GM21390 (cell line): ENCODE measurements at regions not wholly inside any gene's neighbourhood (a gene's known extent, or its start where the extent isn't known, plus 50 kb on each side); places are given as distances from the start of the nearest gene placed in this dataset.
"Not testable (repeated sequence)": the region's sequence is repeated elsewhere in the genome, so short reads cannot be mapped to it uniquely, and the experiment has no call there.

Experiments used
- ATAC-seq: cut with Tn5 transposase; IDR thresholded peaks from one replicate; pipeline ENCODE4 v1.9.1; 2021; ENCODE audit not compliant: unreplicated experiment

DNA sequence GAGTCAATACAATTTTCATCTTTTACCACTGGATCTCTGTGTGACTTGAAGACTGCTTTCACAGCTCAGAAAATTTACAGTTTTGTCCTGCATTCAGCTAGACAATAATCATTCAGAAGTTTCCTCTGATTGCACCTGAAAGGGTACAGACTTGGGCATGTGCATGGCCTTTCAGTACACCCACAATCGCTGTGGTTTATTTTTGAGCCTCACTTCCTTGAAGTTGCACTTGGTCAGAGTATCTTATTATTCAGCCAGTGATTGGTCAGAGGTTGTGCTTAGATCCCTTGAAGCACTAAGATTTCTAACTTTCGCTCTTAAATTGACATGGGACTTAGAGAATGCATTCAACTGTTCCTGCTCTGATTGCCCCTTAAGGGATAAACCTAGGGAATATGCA lies 508.2 kb downstream of the FAM181B start:
- ATAC-seq: no peak

DNA sequence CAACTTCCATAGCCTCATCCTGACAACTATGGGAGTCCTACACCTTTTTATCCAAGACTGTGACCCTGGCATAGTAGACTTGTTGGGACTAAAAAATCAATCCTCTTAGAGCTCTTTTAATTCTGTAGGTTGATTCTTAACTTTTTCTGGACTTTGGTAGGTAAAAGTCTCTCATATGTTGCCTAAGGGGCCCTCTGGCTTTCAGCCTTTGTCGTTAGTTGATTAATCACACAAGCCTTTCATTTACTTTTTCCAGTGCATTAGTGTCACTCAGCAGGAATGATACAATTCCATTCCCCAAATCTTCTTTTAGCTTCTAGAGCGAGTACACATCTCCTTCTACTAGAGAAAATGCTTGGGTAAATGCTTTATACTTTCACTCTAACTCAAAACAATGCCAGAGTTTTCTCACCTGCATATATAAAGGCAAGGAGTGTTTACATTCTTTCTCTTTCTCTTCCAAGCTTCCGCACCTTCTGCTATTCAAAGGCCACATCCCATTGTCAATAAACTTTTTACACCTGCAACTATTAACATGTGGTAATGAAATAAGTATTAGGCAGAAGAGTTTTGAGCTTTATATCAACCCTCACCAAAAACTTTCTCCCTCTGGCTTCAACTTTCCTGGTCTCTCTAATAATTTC lies 516.6 kb downstream of the FAM181B start:
- no peak for ATAC-seq

DNA sequence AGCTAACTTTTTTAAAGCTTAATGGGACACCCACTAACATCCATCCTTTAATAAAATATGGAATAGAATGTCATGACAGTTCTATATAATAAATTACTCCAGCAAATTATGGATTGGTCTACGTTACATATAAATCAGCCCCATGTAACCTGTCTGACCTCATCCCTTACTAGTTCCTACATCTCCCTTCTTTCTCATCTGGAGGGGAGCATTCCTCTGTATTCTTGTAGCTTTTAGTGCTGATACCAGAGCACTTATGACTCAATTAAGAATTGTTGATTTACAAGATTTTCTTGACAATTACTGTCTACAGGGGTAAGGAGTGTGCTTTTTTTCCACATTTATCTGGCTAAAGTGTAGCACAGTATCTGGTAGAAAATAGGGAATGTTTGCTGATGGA lies 523.7 kb downstream of the FAM181B start:
- no peak for ATAC-seq

DNA sequence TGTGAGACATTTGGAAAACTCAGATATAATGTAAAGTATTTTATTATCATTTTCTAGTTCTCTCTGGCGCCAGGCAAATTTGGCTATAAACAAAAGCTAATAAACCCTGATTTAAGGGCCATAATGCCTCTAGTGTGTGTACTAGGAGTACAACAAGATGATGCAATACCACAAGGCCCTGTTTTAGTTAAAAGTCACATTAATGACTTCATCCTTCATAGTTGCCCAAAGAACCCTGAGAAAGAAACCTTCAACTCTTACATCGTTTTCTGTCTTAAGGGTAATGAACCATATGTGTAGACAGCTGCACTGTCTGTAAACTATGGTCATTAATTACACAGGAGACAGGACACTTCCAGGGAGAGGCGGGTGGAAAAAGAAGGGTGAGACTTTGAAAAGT lies 538.4 kb downstream of the FAM181B start:
- ATAC-seq: no peak

DNA sequence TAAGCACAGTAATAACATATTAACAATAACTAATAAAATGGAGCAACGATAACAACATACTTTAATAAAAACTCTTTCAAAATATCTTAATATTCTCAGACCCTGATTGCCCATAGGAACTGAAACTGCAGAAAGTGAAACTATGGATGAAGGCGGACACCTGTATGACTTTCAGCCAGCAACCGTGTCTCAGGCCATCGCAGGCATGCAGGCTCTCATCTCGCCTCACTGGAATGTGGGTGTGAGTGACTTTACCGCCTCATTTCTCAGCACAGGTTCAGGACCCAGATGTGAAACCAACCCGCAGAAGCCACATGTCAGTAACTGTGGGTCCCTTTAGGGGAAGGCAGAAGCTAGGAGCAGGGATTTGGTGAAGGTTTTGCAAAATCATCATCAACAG lies 539.1 kb downstream of the FAM181B start:
- ATAC-seq: no peak

DNA sequence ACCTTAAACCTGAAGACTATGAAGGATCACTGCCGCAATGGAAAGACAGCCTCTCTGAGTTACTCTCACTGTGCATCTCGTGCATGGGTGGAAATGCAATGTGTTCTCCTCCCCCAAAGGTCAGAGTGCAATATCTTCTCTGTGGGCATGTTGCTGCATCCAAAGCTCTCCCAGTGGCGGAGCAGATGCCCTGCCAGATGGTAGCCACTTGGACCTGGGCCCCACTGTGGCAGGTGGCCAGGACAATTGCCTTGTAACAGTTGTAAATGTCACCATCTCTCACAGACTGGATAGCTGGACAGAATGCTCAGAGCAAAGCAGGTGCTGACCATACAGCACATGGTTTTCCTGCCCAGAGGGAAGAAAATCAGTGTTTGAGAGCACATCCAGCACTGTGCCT lies 542.0 kb downstream of the FAM181B start:
- ATAC-seq: no peak

DNA sequence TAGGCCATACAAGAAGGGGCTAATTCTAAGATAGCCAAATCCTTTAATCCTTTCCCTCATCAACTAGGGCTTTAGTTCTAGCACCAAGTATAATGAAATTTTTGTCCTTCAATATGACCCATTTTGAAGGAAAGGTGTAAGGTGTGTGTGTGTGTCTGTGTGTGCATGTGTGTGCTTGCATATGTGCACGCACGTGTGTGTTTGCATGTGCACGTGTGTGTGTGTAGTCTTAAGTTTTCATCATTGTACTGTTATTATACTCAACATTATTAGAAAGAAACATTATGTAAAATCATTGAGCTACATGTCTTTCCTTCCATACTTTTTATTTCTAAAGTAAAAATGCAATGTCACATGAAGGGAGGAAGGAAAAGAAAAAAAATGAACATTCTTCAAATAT lies 547.7 kb downstream of the FAM181B start:
- ATAC-seq: no peak

DNA sequence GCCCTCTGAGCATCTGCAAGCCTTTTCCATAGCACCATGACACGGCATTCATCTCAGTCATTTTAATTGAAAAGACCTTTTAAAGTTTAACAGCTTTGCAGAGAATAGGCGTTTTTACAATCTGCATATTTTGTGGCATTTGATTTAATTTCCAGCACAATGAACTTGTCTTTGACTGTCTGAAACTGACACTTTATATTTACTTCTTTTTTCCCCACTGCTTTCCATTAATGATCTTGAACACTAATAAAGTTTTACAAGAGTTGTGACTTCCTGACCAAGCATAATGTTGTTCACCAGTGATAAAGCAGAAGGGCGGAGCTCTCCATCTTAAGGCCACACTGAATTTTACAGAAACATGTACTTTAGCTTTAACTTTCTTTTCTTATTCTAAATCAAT lies 548.7 kb downstream of the FAM181B start:
- no peak for ATAC-seq

DNA sequence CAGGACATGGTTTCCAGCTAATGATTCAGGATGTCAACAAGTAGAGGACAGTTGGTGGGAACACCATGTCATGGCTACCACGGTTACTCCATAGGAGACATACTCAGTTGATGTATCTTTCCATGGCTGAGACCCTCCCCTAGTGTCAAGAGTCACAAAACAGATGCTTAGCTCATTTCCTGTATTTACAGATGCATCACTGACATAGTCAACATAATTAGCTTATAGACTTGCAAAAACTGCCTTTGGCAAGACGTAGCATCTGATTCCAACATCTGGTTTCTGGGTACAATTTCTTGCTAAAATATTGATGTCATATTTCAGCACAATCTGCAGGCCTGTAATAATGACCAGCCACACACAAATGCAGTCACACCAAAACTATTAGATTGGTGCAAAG lies 550.3 kb downstream of the FAM181B start:
- no peak for ATAC-seq

DNA sequence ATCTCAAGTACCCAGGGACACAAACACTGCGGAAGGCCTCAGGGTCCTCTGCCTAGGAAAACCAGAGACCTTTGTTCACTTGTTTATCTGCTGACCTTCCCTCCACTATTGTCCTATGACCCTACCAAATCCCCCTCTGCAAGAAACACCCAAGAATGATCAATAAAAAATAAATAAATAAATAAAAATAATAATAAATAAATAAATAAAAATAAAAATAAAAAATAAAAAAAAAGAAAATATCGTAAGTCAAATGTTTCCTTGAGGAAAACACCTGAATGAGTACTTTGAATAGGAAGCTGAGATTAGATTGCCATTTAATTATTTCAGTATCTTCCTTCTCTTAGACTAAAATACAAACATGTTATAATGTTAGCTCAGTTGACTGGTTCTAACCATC lies 551.0 kb downstream of the FAM181B start:
- ATAC-seq: not testable (repeated sequence)

DNA sequence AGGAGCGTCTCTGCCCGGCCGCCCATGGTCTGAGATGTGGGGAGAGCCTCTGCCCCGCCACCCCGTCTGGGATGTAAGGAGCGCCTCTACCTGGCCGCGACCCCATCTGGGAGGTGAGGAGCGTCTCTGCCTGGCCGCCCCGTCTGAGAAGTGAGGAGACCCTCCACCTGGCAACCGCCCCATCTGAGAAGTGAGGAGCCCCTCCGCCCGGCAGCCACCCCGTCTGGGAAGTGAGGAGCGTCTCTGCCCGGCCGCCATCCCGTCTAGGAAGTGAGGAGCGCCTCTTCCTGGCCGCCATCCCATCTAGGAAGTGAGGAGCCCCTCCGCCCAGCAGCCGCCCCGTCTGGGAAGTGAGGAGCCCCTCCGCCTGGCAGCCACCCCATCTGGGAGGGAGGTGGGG lies 551.9 kb downstream of the FAM181B start:
- ATAC-seq: not testable (repeated sequence)

DNA sequence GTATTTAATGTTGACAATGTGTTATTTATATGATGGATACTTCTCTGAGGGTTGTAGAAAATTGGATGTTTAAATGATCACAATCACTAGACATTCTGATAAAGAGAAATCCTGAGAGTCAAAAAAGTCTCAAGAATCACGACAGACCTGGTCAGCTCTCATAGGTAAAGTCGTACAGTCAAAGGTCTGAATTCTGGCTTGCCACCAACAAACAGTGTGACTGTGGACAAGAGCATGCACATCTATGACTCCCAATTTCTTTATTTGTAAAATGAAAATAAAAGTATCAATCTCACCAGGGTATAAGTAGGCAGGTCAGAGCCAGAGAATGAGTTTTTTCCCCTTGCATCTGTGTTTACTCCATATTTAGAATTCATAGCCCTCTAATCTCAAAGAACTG lies 556.7 kb downstream of the FAM181B start:
- no peak for ATAC-seq

DNA sequence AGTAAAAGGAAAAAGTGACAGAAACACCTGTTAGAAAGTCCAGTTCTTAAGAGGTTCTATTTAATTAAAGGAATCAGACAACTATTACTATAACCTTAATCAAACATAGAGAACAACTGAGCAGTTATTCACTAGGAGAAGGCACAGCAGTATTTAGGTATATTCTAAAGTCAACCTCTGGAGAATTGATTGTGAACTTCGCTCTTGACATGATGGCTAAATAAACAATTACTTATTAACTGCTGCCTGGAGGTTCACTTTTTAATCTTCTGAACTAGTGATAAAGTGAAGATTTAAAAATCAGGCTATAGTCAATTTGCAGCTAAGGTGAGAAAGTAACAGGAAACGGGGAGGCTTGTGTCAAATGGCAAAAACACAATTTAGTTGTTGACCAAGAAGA lies 557.3 kb downstream of the FAM181B start:
- ATAC-seq: no peak

DNA sequence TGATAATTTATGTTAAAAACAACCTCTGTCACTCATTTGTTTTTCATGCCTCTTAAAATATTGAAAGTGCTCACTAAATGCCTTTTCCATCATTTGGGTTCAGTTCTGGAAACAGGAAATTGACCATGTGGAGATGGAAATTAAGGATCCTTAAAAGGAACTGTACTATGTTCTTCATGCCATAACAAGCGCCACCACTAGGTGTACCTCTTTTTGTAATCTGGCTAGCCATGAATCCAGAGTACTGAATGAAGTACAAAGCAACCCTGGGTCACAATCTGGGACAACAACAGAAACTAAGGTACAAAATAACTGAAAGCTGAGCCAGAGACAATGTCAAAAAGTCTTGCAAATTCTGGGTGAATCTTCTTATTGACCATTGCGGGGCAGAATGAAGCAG lies 559.1 kb downstream of the FAM181B start:
- ATAC-seq: no peak

DNA sequence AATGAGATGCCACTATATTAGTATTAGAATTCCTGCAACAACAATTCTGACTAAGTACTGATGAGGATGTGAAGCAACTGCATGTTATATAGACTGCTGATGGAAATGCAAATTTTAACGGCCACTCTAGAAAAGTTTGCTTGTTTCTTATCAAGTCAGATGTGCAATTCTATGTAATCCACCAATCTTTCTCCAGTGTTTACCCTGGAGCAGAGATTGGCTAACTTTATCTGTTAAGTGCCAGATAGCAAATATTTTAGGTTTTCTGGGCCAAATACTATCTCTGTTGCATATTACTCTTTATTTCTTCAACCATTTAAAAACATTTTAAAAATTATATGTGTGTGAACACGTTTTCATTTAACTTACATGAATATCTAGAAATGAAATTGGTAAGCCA lies 586.9 kb downstream of the FAM181B start:
- no peak for ATAC-seq

DNA sequence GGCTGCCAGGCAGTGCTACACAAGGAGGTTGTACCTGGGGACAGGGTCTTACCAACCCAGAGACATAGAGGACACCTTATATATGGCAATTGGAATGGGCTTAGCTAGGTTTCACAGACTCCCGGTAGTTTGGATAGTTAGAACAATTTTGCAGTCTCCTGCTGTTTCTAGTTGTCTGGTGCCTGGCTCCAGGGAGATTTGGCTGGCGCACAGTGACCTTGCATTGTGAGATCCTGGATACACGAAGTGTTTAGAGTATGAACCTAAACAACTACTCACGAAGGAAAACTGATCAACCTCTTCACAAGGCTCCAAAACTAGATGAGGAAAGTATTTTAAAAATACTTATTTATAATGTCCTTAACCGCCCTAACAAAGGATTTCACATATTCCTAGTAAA lies 614.7 kb downstream of the FAM181B start:
- ATAC-seq: no peak

DNA sequence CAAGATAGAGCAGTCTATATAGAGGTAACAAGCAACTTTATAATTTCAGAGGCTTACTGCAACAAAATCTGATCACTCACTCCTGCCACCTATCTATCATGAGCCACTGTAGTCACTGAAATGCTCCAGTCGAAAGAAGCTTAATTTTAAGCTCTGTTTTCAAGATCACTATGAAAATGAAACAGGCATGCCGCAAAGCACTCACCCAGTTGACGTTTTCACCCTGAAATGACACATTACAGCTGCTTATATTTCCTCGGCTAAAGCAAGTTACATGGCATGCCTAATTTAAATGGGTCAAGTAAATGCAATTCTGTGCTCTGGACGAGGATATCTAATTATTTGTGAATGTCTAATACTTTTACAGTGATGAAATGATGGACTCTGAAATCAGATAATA lies 616.3 kb downstream of the FAM181B start:
- ATAC-seq: no peak

DNA sequence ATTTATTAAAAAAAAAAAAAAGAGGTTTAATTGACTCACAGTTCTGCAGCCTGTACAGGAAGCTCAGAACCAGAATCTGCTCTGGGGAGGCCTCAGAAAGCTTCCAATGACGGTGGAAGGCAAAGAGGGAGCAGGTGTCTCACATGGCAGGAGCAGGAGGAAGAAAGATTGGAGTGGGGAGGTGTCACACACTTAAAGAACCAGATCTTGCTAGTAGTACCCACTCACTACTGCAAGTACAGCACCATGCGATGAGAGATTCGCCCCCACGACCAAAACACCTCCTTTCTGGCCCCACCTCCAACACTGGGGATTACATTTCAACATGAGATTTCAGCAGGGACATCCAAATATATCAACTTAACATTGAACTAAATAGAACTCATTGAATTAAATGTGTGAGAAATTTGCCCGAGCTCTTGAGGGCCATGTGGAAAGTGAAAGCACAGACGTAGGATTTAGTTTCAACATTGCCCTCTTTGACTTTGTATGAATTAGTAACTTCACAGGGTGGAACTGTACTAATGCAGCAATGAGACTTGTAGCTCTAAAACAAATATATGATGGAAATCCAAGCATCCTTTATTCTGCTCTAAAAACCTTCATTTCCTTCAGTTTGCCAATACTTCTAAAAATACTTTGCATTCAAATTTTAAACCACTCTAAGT lies 628.2 kb downstream of the FAM181B start:
- no peak for ATAC-seq

DNA sequence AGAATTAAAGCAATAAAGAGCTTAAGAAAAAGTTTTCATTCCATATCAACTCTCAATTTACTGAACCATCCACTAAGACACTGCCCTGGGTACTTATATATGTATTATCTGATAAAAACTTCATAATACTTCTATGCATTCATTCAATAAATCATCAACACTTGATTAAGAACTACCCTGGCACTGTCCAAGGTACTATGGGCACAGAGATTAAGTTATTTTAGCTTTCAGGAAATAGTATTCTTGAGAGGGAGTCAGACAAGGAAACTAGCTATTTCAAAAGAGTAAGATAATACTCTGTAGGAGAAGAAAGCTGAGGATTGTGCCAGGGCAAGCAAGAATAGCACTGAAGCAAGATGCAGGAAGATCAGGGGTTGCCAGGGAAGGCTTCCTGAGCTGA lies 640.8 kb downstream of the FAM181B start:
- no peak for ATAC-seq

DNA sequence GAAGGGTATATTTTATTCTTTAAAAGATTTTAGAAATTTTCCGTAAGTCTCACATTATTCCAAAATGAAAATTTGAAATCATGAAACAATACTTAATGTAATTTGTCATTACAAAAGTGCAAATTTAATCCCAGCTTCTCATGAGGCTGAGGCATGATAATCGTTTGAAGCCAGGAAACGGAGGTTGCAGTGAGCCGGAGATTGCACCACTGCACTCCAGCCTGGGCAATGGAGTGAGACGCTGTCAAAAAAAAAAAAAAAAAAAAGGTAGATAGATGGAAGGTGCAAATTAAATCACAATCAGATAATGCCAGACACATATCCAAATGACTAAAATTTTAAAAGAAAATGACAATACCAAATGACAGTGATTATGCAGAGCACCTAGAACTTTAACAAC lies 644.2 kb downstream of the FAM181B start:
- ATAC-seq: no peak

DNA sequence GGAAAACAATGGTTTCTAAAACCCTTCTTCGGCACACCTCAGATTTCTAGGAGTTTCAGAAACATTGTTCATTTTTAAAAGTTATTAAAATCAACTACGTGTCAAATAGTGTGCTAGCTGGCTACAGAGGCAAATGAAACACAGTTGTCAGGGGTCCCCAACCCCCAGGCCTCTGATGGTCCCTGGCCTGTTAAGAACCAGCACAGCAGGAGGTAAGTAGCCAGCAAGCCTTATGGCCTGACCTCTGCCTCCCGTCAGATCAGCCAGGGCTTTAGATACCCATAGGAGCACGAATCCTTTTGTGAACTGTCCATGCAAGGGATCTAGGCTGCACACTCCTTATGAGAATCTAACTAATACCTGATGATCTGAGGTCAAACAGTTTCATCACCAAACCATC lies 648.2 kb downstream of the FAM181B start:
- ATAC-seq: no peak

DNA sequence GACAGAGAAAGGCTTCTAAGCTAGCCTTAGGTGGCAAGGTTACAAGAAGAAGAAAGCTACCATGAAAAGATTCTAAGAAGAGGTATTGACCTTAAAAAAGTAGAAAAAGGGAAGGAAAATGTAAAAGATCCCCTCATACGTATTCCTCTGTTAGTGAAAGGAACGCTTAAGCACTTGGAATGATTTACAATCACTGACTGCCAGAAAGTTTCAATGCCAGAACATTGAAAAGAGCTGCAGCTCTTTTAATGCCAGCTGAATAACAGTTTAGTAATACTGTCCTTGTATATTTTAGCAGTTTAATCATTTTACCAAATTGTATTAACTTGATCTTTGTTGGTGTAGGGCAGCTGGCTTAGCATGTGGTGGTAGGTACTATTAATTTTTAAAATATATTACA lies 650.7 kb downstream of the FAM181B start:
- no peak for ATAC-seq

DNA sequence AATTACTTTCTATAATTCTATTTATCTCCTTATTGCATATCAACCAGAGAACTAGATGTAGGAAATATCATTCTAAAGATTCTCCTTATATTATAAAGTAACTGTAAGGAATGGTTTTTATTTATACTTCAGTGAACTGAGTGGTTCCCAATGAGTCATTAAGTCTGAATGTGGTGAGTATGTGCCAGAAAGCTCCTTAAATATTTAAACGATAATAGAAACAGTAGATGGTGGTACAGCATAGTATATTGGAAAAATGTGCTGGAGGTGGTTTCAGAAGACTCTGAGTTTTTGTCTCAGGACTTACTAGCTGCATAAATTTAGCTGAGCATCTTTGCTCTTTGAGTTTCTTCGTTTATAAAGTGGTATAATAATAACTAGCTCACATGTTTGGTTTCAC lies 653.5 kb downstream of the FAM181B start:
- no peak for ATAC-seq
